ENCODE measurements at regions not wholly inside any gene's neighbourhood (a gene's known extent, or its start where the extent isn't known, plus 50 kb on each side); places are given as distances from the start of the nearest gene placed in this dataset.
"Not testable (repeated sequence)": the region's sequence is repeated elsewhere in the genome, so short reads cannot be mapped to it uniquely, and the experiment has no call there.

DNA sequence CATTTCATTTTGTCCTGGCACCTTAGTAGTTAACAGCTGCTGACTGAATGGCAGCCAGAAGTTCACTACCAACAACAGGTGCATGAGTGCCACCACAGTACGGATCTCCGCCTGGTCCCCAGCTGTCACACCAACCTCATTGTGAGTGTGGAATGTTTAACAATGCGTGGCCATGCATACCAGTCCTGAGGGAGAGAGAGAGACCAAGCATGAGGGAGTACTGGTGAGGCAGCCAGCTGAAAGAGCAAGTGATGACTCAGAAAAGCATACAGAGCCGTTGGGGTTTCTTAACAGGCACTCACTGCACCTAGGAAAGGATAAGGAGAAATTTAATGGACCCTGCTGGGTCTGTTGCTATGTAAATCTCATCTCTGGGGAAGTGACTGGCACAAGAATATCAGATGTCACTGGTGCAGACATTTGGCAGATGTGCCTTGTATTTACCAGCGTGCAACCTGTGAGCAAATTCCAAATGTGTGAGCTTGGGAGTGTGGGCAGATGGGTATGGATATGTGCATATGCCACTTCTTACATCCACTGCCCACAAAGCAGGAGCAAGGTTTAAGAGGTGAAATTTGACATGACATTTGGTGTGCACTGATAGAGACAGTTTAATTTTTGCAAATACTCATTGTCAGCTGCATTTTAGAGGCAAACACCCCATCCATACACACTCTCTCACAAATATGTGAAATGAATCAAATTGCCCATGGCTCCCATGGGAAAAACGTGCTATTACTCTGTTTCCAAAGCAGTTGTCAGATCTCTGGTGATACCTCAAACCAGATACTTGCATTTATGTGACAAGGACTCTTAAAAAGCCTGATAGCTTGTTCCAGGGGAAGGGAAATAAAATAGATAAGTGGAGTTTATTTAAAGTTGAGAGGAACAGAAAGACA is 245.2 kb upstream of the ARPP21 start:
- DNase-seq, result no peak

DNA sequence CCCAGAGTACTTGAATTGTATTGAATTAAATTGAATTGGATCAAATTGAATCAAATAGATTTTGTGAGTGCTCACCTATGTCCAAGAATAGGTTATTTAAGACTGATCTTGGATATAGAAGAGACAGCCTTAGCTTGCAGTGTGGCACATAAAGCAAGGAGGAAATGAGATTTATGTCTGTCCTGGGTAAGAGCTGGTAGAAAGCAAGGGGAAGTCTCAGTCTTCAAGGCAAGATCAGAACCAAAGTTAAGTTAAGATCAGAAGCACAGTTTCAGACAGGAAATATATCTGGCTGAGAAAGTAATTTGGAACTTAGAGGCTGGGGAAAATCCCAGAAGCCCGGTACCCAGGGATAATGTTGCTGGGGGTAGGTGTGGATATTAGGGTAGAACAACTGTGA is 244.4 kb upstream of the ARPP21 start:
- DNase-seq, result no peak

DNA sequence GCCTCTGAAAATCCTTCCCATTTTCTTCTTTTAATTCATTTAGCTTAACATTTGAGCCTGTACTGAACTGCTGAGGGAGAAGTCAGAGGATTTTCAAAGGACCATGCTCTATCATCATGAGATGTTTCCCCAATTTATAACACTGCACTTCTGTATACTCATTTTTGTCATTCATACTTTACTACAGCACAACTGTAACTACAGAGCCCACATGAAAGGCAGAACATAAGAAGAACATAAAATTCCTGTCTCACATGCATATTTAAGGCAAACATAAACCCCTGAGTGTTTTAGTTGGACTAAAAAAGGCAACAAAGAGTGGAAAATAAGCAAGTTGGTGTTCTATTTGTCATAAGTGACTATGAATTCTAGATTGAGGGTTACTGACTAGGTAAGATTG is 237.7 kb upstream of the ARPP21 start:
- DNase-seq, result no peak

DNA sequence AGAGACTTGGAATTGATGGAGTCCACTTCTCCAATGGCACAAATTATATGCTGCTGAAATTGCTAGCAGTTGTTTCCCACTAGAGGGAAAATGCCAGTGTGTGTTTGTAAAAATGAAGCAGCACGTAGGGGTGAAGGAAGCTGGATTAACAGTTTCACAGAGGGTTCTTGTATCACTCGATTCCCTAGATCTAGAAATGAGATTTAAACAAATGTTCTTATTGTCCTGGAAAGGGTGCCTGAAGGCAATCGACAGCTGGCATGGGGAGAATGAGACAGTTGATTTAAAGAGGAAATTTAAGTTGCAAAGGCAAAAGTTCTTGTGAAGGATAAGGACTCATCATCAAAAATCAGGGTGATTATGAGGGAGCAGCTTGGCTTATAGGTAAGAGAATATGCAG is 234.8 kb upstream of the ARPP21 start:
- DNase-seq, result no peak

DNA sequence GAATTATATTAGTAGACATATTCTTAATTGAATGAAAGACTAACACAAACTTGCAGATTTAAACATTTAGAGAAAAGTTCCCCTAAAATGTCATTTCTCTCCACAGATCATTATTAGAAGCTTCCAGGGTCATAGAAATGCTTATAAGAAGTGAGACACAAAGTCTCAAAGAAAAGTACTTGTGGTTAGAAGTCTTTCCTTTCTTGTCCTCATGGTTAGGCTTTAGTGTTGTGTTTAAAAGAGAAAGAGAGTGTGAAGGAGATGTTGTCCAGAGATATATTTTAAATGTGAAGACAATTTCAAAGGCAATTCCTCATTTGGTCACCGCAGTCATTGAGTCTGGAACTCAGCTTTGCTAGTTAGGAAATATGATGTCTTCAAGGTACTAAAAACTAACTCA is 230.4 kb upstream of the ARPP21 start:
- DNase-seq, result no peak

DNA sequence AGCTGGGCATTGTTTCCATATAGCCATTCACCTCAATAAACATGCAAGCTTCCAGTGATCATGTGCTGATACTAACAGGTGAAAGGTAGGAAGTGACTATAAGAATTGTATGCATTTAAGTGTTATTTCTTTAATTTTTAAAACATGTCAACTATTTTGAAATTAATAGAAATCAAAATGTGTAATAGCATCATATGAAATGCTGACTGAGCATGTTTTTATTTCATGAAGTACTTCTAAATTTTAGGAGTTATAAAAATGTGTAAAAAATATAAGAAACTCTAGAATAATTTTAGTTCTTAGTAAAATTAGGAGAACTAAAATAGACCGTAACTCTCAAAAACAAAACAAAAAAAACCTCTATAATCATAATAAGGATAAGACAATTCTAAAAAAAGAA is 229.3 kb upstream of the ARPP21 start:
- DNase-seq, result no peak

DNA sequence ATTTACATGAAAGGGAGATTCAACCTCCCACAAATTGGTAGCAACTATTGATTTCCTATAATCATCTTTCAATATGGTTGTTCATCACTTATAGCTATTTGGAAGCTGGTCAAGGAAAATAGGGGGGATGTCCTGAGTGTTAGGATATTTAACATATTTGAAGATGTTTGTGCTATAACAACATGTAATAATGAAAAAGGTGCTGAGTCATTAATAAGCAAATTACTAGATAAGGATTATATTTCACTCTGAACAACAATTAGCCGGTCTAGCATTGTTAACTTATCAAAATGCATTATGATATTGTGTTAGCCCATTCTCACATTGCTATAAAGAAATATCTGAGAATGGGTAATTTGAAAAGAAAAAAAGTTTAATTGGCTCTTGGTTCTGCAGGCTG is 225.8 kb upstream of the ARPP21 start:
- no peak for DNase-seq

DNA sequence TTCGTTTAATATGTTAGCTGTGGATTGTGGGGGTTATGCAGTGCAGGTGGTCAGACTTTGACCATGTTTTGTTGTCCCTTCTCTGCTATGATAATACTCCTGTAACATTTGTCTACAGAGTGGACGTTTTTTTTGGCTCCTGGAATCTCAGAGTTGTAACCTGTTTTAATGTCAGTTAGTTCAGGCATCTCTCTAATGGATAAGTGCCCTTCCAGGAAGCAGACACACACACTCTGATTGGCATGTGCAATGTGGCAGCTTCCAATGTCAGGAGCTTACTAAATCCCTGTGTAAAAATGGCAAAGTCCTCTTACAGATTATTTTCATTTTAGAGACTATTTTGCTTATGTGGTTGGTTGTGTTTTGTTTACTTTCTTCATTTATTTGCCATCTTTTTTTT is 222.2 kb upstream of the ARPP21 start:
- no peak for DNase-seq

DNA sequence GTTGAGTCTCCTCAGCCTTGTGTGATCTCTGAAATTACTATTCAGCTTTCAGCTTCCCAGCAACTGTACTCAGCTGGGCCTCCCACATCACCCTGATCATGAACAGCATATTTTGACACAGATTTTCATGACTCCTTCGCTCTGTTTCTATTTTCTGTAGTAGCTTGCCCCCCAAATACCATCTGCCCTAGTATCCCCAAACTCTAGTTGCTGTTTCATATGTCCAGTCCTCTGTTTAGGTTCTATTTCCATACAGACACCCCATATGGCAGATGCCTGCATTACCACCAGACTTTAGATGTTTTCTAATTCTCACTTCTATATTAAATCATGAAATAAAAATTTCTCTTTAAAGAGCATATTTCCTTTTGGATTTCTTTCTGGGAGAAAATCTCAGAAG is 217.2 kb upstream of the ARPP21 start:
- DNase-seq, result no peak

DNA sequence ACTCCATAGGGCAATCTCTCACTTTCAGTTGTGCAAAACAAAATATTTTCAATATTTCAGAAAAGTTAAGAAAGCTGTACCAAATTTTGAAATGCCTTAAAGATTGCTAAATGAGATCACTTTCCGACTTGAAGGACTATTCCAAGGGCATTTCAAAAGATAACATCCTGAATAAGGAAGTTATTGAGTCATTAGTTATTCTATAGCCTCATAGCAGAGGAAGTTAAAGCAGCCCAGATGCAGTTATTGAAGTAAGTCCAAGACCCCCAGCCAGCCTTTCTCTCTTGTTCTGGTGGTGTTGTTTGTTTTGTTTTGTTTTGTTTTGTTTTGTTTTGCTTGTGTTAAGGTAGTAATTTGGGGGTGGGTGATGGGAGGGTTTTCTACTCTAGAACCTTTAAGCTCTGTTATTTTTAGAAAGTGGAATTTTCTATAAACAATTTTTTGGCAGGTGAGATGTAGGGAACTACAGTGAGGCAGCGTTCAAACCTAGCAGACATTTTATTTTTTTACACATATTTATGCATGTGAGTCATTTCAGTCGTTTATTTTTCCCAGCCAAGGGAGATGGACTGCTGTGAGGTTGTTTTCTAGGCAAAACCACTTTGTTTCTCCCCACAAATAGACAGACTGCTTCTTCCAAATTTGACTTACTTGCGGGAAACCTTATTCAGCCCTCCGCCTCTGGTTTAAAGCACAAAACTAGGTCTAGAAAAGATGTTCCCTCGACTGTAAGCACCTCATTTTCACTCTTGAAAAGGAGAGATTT is 216.3 kb upstream of the ARPP21 start:
- peak in 1 of 2 donors; percentile 0 for DNase-seq

DNA sequence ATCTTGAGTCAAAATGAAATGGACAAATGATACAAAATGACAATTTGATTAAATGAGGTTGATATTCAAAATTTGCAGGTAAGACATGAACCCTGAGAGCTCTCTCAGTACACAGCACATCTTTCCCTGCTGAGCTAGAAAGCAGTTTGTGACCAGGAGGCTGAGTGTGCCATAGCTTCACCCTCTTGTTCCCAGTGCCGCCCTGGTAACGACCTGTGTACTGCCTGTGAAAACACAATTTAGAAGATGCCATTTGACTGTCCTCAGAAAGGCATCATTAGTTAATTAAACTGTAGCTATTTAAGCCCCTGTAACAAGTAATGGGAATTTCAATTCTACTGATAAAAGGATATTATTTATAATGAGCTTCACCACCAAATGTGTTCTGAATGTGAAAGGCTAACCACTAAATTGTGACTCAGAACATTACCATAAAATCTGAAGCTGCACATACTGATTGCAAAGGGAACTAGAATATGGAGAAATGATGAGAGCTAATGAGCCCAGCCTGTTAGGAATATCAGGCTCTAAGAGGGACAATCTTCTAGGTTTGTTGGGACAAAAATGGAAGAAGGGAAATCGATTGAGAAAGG is 212.9 kb upstream of the ARPP21 start:
- no peak for DNase-seq

DNA sequence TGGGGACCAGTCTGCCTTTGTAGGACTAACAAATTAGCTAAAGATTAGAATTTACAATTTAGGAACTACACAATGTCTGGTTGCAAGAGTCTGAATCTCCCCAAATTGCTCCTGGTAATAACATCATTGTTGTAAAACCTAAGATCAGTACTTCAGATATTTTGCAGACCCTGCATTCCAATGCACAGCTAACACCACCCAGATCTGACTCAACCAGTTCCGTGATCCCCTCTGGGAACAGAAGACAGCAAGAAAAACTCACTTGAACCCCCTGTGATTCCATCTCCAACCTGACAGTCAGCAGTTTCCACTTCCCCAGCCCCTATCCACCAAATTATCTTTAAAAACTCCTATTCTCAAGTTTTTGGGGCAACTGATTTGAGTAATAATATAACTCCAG is 201.9 kb upstream of the ARPP21 start:
- DNase-seq, result no peak

DNA sequence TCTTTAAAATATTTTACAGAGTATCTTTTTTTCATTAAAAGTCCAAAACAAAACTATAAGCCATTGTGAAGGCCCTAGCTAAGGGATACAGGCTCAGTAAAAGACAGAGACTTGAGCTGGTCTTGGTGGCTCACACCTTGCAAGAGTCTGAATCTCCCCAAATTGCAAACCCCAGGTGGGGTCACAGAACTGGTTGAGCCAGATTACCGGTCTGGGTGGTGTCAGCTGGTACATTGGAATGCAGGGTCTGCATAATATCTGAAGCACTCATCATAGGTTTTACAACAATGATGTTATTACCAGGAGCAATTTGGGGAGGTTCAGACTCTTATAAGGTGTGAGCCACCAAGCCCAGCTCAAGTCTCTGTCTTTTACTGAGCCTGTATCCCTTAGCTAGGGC is 201.2 kb upstream of the ARPP21 start:
- DNase-seq, result no peak

DNA sequence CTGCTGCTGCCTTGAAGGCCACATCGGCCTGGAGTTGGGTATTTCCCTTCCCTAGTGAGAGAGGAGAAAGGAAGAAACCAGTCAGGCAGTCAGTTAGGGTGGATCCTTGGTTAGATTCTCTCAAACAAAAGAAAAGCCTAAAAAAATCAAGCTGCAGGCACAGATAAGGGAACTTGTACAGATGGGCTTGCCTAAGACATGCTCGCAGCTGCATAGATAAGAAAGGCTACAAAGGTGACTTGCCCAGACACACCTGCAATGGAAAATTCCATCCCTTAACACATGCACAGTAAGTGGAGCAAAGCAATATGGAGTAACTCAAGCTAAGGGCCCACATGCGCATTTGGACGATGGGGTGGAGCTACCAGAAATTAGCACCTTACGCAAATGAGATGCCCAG is 199.7 kb upstream of the ARPP21 start:
- DNase-seq, result no peak

DNA sequence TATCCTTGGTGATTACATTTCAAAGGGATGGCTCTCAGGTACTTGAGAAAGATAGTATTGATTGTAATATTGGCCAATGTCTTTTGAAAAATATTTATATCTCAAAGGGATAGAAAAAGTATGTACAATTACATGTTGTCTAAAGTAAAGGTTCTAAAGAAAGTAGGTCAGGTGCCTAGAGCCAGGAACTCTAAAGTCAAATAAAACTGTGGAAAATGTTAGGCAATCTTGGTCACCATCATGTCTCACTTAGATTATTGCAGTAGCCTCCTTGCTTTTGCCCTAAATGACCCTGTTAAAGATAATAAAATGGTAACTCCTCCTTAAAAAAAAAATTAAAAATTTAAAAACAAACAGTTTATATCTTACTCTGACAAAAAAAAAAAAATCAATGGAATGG is 198.5 kb upstream of the ARPP21 start:
- DNase-seq, result no peak

DNA sequence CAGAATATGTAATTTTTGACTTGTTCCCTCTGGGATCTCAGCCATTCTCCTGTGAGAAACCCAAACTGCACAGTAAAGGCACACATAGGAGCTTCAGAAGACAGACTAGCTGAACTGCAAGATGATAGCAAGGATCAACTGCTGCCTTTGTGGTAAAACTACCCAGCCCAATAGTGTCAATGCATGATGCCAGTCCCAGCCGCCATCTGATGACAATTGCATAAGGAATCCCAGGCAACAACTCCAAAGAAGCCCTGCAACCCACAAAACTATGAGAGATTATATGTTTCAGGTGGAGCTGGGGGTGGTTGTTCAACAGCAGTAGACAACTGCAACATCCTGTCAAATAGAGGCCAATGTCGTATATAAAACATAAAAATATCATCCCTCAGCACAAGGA is 192.4 kb upstream of the ARPP21 start:
- no peak for DNase-seq

DNA sequence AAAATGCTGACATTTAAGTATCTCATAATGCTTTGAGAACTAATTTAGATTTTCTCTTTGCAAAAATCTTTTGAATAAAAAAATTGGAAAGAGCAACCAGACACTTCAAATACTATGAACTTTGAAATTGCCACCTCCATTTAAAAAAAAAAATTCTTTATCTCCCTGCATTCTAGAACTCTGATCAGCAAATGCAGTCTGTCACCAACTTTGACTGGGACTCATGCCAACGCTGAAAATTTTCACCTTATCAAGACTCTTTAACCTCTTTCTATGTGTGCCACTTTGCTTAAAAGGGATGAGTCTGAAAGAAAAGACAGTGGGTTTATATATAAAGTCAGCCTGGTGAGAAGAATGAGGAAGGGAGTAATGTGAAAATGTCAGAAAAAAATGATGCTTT is 191.2 kb upstream of the ARPP21 start:
- no peak for DNase-seq

DNA sequence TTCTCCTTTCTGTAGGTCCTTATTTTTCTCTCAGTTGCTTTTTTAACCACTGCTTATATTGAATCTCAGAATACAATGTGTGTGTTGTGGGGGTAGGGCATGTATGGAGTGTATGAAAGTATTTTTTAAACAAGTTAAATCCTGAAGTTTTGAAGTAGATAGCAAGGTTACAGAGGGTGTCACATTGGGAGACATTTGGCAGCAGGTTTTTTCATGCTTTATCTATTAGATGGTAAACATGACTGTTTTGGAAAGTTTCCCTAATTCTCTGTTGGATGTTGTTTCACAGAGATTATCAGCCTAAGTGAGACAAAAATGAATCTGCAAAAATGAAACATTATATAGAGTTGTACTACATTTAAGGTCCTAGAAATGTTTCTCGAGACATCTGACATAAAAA is 190.6 kb upstream of the ARPP21 start:
- no peak for DNase-seq

DNA sequence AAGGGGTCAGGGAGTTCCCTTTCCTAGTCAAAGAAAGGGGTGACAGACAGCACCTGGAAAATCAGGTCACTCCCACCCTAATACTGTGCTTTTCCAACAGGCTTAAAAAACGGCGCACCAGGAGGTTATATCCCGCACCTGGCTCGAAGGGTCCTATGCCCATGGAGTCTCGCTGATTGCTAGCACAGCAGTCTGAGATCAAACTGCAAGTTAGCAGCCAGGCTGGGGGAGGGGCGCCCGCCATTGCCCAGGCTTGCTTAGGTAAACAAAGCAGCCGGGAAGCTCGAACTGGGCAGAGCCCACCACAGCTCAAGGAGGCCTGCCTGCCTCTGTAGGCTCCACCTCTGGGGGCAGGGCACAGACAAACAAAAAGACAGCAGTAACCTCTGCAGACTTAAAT is 184.5 kb upstream of the ARPP21 start:
- not testable (repeated sequence) for DNase-seq

DNA sequence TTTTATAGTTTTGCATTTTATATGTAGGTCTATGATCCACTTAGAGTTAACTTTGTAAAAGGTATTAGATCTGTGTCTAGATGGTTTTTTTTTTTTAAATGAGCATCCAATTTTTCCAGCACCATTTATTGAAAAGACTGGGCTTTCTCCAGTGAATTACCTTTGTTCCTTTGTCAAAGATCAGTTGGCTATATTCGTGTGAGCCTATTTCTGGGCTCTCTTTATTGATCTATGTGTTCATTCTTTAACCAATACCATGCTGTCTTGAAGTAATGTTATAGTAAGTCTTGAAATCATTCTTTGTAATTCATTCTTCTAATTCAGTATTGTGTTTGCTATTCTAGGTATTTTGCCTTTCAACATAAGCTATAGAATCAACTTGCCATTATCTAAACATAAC is 165.4 kb upstream of the ARPP21 start:
- DNase-seq, result no peak

DNA sequence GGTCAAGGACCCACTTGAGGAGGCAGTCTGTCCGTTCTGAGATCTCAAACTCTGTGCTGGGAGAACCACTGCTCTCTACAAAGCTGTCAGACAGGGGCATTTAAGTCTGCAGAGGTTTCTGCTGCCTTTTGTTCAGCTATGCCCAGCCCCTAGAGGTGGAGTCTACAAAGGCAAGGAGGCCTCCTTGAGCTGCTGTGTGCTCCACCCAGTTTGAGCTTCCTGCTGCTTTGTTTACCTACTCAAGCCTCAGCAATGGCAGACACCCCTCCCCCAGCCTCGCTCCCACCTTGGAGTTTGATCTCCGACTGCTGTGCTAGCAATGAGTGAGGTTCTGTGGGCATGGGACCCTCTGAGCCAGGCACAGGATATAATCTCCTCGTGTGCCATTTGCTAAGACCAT is 156.8 kb upstream of the ARPP21 start:
- DNase-seq, result not testable (repeated sequence)

DNA sequence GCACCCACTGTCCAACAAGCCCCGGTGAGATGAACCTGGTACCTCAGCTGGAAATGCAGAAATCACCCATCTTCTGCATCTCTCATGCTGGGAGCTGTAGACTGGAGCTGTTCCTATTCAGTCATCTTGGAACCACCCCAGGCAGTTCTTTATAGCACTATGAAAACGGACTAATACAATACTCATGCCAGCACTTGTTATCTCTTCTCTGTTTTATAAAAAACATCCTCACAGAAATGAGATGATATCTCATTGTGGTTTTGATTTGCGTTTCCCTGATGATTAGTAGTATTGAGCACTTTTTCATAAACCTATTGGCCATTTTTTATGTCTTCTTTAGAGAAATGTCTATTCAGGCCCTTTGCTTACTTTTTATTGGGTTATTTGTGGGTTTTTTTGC is 156.2 kb upstream of the ARPP21 start:
- DNase-seq, result no peak

DNA sequence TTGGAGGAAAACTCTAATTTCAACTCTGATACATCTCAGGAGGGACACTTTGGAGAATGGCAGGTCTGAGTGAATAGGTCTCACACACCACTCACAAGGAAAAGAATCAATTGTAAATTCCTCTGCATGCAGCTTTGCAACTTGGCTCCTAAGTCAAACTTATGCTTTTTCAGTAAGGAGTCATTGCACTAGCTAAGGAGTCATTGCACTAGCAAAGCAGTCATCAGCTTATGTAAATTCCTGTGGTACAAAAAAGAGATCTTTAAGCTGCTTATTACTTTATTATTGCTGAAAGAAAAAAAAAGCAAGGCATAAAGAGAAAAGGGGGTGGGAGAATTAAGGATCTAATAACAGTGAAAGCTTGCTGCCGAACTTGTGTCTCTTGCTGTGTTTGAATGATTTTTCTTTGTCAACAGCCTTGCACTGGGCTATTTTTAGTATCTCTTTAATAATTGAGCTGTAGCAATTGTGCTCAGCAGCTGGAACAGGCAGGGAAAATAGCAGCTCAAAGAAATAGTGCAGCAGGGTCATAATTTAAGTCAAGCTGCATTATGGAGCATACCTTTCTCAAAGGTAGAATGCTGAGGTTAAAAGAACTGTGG is 154.3 kb upstream of the ARPP21 start:
- no peak for DNase-seq

All from right lung (tissue), 2 donors.